ENCODE measurements at regions not wholly inside any gene's neighbourhood (a gene's known extent, or its start where the extent isn't known, plus 50 kb on each side); places are given as distances from the start of the nearest gene placed in this dataset.

GRCh38 chr1:101479945-101480344 lies 243.1 kb downstream of the S1PR1 start:
- TF ChIP-seq CTCF (IDR thresholded peaks at IDR 0.05; ENCODE audit: low read depth, low read length, poor library complexity, severe bottlenecking) (no peak), EZH2phosphoT487 (IDR thresholded peaks at IDR 0.05; ENCODE audit: borderline replicate concordance, low read length) (no peak)

Data from DOHH2 (cell line).